ENCODE measurements at regions not wholly inside any gene's neighbourhood (a gene's known extent, or its start where the extent isn't known, plus 50 kb on each side); places are given as distances from the start of the nearest gene placed in this dataset.
"Not testable (repeated sequence)": the region's sequence is repeated elsewhere in the genome, so short reads cannot be mapped to it uniquely, and the experiment has no call there.

GRCh38 chr5:135262364-135262763 lies 136.7 kb downstream of the MACROH2A1 start:
- H3K23ac ChIP-seq (ENCODE audit: insufficient read length, low read depth, low read length) = no peak overlapping the region
- H3K18ac ChIP-seq (ENCODE audit: insufficient read length, low read depth, low read length) = no peak overlapping the region
- H2AFZ ChIP-seq (ENCODE audit: low read length) = no peak overlapping the region
- H3K79me2 ChIP-seq (ENCODE audit: insufficient read depth, low read length) = no peaks in the 10 kb centered on the region
- no peak overlapping the region for H3K27ac Mint-ChIP-seq
- H3K27me3 Mint-ChIP-seq (ENCODE audit: low read depth) = peaks cover 8% of the 10 kb centered on the region
- H3K14ac ChIP-seq (ENCODE audit: insufficient read depth, low read length) = no peak overlapping the region
- H3K4me1 Mint-ChIP-seq = no peaks in the 10 kb centered on the region
- H2AK5ac ChIP-seq (ENCODE audit: insufficient read length, low read length) = no peak overlapping the region
- no peaks in the 10 kb centered on the region for H3K79me1 ChIP-seq (ENCODE audit: insufficient read depth, low read depth, low read length, poor library complexity, severe bottlenecking)
- no peak overlapping the region for H2BK120ac ChIP-seq (ENCODE audit: low read depth, low read length, poor library complexity, severe bottlenecking)
- H3K4me3 Mint-ChIP-seq = no peak overlapping the region
- H3K56ac ChIP-seq (ENCODE audit: insufficient read length, low read depth, low read length) = no peak overlapping the region
- no peak overlapping the region for H4K8ac ChIP-seq (replicated peaks; ENCODE audit: insufficient read length, low read depth, low read length)
- H2BK12ac ChIP-seq (ENCODE audit: insufficient read length, low read depth, low read length) = no peak overlapping the region
- H3T11ph ChIP-seq (ENCODE audit: low read length) = no peak overlapping the region
- H3K4me1 ChIP-seq (ENCODE audit: insufficient read depth, low read length) = no peaks in the 10 kb centered on the region
- H4K91ac ChIP-seq (ENCODE audit: insufficient read length, low read depth, low read length) = no peak overlapping the region
- no peak overlapping the region for H2BK5ac ChIP-seq (ENCODE audit: insufficient read length, low read length)
- no peaks in the 10 kb centered on the region for H3K9me3 ChIP-seq (ENCODE audit: control insufficient read depth, low read depth, low read length)
- no peaks in the 10 kb centered on the region for H3K27me3 ChIP-seq (ENCODE audit: insufficient read depth, low read length)
- no peak overlapping the region for H3K4ac ChIP-seq (ENCODE audit: low read depth, low read length)
- H2BK20ac ChIP-seq (ENCODE audit: low read depth, low read length, poor library complexity, severe bottlenecking) = no peak overlapping the region
- H3K36me3 Mint-ChIP-seq (ENCODE audit: insufficient read depth in 1 of 3, low read depth in 3 of 3) = peaks cover 0 to 5% (median 0%) of the 10 kb centered on the region in 3 experiments; a peak in 2 of 7 replicates
- H4K5ac ChIP-seq (ENCODE audit: insufficient read length, low read depth, low read length) = no peak overlapping the region
- H3K4me2 ChIP-seq (ENCODE audit: insufficient read depth, insufficient read length, low read length) = no peak overlapping the region
- no peak overlapping the region for H3K9ac ChIP-seq (ENCODE audit: extremely low read depth, insufficient read length, low read length)
- WGBS (ENCODE audit: extremely low coverage, insufficient read length, low lambda C conversion rate) = no CpG with 5 or more reads among the region's 5 CpGs
- H3K23me2 ChIP-seq (ENCODE audit: insufficient read length, low read depth, low read length, poor library complexity, severe bottlenecking) = no peaks in the 10 kb centered on the region
- no peak overlapping the region for H3K27ac ChIP-seq (ENCODE audit: insufficient read length, low read depth, low read length)
- TF ChIP-seq CTCF (conservative IDR thresholded peaks at IDR 0.05) = no peak
- H4K20me1 ChIP-seq (ENCODE audit: control insufficient read depth, insufficient read depth, insufficient read length) = no peaks in the 10 kb centered on the region
- H2BK15ac ChIP-seq (ENCODE audit: low read depth, low read length) = no peak overlapping the region
- peaks cover 7 to 10% of the 10 kb centered on the region in 2 experiments for H3K9me3 Mint-ChIP-seq
- no peak for DNase-seq

GRCh38 chr5:135260108-135260507 lies 138.9 kb downstream of the MACROH2A1 start:
- not testable (repeated sequence) for H3K9ac ChIP-seq (ENCODE audit: extremely low read depth, insufficient read length, low read length); H3K27ac ChIP-seq (ENCODE audit: insufficient read length, low read depth, low read length); H3K56ac ChIP-seq (ENCODE audit: insufficient read length, low read depth, low read length); H2AFZ ChIP-seq (ENCODE audit: low read length); H4K91ac ChIP-seq (ENCODE audit: insufficient read length, low read depth, low read length); H3K27ac Mint-ChIP-seq; H3K4me1 ChIP-seq (ENCODE audit: insufficient read depth, low read length); H2BK15ac ChIP-seq (ENCODE audit: low read depth, low read length); H3K18ac ChIP-seq (ENCODE audit: insufficient read length, low read depth, low read length); H2AK5ac ChIP-seq (ENCODE audit: insufficient read length, low read length); H2BK12ac ChIP-seq (ENCODE audit: insufficient read length, low read depth, low read length); H3K9me3 ChIP-seq (ENCODE audit: control insufficient read depth, low read depth, low read length); H3K4me3 Mint-ChIP-seq; H4K5ac ChIP-seq (ENCODE audit: insufficient read length, low read depth, low read length); H3K23ac ChIP-seq (ENCODE audit: insufficient read length, low read depth, low read length); DNase-seq; H3K27me3 ChIP-seq (ENCODE audit: insufficient read depth, low read length); H3K23me2 ChIP-seq (ENCODE audit: insufficient read length, low read depth, low read length, poor library complexity, severe bottlenecking); H2BK20ac ChIP-seq (ENCODE audit: low read depth, low read length, poor library complexity, severe bottlenecking); H4K8ac ChIP-seq (replicated peaks; ENCODE audit: insufficient read length, low read depth, low read length); H3K79me1 ChIP-seq (ENCODE audit: insufficient read depth, low read depth, low read length, poor library complexity, severe bottlenecking); H3K27me3 Mint-ChIP-seq (ENCODE audit: low read depth); H2BK120ac ChIP-seq (ENCODE audit: low read depth, low read length, poor library complexity, severe bottlenecking); H3T11ph ChIP-seq (ENCODE audit: low read length); H3K4ac ChIP-seq (ENCODE audit: low read depth, low read length); H3K4me1 Mint-ChIP-seq; H4K20me1 ChIP-seq (ENCODE audit: control insufficient read depth, insufficient read depth, insufficient read length); H2BK5ac ChIP-seq (ENCODE audit: insufficient read length, low read length); H3K79me2 ChIP-seq (ENCODE audit: insufficient read depth, low read length); H3K14ac ChIP-seq (ENCODE audit: insufficient read depth, low read length); H3K4me2 ChIP-seq (ENCODE audit: insufficient read depth, insufficient read length, low read length); H3K9me3 Mint-ChIP-seq; H3K36me3 Mint-ChIP-seq (ENCODE audit: insufficient read depth in 1 of 3, low read depth in 3 of 3)
